ENCODE measurements at regions not wholly inside any gene's neighbourhood (a gene's known extent, or its start where the extent isn't known, plus 50 kb on each side); places are given as distances from the start of the nearest gene placed in this dataset.

DNA sequence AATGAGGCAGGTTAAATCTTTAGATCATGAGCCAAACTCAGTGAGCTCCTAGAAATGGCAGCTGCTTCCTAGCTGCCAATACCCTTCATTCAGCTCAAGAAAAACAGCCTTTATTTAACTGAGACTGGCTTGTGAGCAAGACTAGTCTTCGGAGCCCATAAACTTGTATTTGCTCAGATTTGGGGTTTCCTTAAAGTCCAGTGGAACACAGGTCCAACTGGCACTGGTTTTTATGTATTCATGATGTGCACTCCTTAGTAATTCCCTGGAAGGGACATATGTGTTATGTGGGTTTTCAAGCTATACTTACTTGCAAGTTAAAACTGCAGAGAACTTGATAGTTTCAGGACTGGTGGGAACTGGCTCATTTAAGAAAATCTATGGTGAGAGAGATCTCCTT lies 380.1 kb upstream of the TMEM132C start:
- FAIRE-seq (no peak), DNase-seq (ENCODE audit: insufficient read length, low spot score) (no peak)
- TF ChIP-seq, protein P1, sequence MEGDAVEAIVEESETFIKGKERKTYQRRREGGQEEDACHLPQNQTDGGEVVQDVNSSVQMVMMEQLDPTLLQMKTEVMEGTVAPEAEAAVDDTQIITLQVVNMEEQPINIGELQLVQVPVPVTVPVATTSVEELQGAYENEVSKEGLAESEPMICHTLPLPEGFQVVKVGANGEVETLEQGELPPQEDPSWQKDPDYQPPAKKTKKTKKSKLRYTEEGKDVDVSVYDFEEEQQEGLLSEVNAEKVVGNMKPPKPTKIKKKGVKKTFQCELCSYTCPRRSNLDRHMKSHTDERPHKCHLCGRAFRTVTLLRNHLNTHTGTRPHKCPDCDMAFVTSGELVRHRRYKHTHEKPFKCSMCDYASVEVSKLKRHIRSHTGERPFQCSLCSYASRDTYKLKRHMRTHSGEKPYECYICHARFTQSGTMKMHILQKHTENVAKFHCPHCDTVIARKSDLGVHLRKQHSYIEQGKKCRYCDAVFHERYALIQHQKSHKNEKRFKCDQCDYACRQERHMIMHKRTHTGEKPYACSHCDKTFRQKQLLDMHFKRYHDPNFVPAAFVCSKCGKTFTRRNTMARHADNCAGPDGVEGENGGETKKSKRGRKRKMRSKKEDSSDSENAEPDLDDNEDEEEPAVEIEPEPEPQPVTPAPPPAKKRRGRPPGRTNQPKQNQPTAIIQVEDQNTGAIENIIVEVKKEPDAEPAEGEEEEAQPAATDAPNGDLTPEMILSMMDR (IDR thresholded peaks at IDR 0.05; ENCODE audit: insufficient read depth, missing control alignments), result no peak

GRCh38 chr12:127888943-127889719 lies 377.8 kb upstream of the TMEM132C start:
- TF ChIP-seq, protein P1 (IDR thresholded peaks at IDR 0.05; ENCODE audit: insufficient read depth, missing control alignments), result no peak
- no peak for FAIRE-seq
- DNase-seq (ENCODE audit: insufficient read length, low spot score), result no peak

DNA sequence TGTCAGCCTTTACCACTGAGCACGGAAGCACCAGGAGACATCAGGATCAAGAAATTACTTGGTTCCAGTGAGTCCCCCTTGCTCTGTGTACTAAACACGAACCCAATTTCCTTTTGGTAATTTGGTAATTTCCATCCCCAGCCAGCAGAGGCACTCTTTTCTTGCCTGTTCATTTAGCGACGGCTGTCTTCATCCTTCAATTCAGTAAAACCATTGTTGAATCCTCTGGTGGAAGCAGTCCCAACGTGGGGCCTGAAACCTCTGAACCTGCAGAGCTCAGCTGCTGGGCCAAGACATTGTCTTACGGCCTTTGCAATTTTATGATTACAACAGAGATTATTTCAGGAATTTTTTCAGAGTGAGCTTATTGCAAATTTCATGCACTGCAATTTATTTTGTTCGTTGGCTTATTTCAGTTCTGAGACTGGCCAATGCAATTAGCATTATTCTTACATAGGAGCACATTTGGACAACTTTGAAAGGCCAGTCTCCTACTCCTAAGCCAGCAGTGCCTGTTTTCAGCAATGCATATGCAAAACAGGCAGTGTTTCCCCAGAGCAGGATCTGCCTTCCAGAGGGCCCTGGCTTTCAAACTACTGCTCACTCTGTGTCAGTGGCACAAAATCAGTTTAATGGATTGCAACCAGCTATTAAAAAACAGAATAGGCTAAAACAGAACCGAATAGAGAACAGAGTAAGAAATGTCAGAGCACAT lies 372.9 kb upstream of the TMEM132C start:
- DNase-seq (ENCODE audit: insufficient read length, low spot score), result no peak
- FAIRE-seq, result no peak
- TF ChIP-seq, protein P1 (IDR thresholded peaks at IDR 0.05; ENCODE audit: insufficient read depth, missing control alignments), result peak; percentile 40

DNA sequence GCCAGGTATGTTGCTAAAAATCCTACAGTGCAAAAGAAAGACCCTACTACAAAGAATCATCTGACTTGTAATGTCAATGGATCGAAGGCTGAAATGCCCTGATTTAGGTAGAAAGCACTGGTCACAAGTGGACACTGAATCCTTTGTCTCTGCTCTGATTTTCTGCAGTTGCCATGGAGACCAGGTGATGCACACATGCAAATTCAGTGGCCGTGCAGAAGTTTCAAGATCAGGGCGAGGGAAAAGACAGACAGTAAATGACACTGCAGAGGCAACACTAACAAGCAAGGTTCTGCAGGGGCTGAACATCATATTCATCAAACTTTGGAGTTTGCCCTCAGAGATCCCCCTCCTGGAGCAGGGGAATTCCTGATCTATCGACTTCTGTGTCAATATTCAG lies 370.3 kb upstream of the TMEM132C start:
- FAIRE-seq (no peak), DNase-seq (ENCODE audit: insufficient read length, low spot score) (no peak)
- TF ChIP-seq, protein P1 (IDR thresholded peaks at IDR 0.05; ENCODE audit: insufficient read depth, missing control alignments), result no peak

GRCh38 chr12:127898616-127899015 lies 368.4 kb upstream of the TMEM132C start:
- FAIRE-seq, result no peak

GRCh38 chr12:127899971-127900370 lies 367.0 kb upstream of the TMEM132C start:
- DNase-seq (ENCODE audit: insufficient read length, low spot score), result no peak
- TF ChIP-seq, protein P1 (IDR thresholded peaks at IDR 0.05; ENCODE audit: insufficient read depth, missing control alignments), result no peak
- FAIRE-seq, result no peak

More at GRCh38 chr12:127898616-127899015, 368.4 kb upstream of the TMEM132C start:
- no peak for DNase-seq (ENCODE audit: insufficient read length, low spot score)
- TF ChIP-seq, protein P1 (IDR thresholded peaks at IDR 0.05; ENCODE audit: insufficient read depth, missing control alignments), result no peak

- TF ChIP-seq, protein P1 (IDR thresholded peaks at IDR 0.05; ENCODE audit: insufficient read depth, missing control alignments), result no peak
- DNase-seq (ENCODE audit: insufficient read length, low spot score), result no peak
- no peak for FAIRE-seq
Observed at GRCh38 chr12:127900386-127900785, 366.6 kb upstream of the TMEM132C start.
